ENCODE measurements at regions not wholly inside any gene's neighbourhood (a gene's known extent, or its start where the extent isn't known, plus 50 kb on each side); places are given as distances from the start of the nearest gene placed in this dataset.

DNA sequence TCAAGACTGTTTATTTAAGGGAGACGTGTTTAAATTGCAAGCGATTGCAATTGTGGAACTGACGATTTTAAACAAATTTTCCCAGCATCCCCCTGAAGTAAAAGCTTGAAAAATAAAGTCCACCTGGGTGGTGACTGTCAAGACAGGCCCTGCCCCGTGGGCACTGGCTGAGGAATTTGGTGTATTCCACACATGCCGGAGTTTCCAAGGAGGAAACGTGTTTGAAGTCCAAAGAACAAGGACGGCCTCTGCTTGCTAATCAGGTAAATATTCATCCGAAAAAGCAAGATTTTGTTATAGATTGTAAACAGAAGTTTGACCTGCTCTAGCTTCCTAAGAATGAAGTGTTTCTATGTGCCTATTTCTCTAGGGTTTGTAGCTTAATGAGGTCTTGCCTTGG, 505.1 kb downstream of the QKI start:
- peaks cover 3% of the 10 kb centered on the region for H3K36me3 Mint-ChIP-seq (ENCODE audit: unreplicated experiment)
- no peak for DNase-seq
- H3K4me1 Mint-ChIP-seq (ENCODE audit: low read depth, unreplicated experiment), result no peaks in the 10 kb centered on the region
- TF ChIP-seq, protein P1, sequence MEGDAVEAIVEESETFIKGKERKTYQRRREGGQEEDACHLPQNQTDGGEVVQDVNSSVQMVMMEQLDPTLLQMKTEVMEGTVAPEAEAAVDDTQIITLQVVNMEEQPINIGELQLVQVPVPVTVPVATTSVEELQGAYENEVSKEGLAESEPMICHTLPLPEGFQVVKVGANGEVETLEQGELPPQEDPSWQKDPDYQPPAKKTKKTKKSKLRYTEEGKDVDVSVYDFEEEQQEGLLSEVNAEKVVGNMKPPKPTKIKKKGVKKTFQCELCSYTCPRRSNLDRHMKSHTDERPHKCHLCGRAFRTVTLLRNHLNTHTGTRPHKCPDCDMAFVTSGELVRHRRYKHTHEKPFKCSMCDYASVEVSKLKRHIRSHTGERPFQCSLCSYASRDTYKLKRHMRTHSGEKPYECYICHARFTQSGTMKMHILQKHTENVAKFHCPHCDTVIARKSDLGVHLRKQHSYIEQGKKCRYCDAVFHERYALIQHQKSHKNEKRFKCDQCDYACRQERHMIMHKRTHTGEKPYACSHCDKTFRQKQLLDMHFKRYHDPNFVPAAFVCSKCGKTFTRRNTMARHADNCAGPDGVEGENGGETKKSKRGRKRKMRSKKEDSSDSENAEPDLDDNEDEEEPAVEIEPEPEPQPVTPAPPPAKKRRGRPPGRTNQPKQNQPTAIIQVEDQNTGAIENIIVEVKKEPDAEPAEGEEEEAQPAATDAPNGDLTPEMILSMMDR (IDR thresholded peaks at IDR 0.05; ENCODE audit: partially characterized antibody, unreplicated experiment), result no peak
- no peaks in the 10 kb centered on the region for H3K9me3 Mint-ChIP-seq (ENCODE audit: unreplicated experiment)
- H3K4me3 Mint-ChIP-seq (ENCODE audit: unreplicated experiment), result no peak overlapping the region
- H3K27me3 Mint-ChIP-seq (ENCODE audit: unreplicated experiment), result peaks cover 1% of the 10 kb centered on the region
- no peak overlapping the region for H3K27ac Mint-ChIP-seq (ENCODE audit: unreplicated experiment)

DNA sequence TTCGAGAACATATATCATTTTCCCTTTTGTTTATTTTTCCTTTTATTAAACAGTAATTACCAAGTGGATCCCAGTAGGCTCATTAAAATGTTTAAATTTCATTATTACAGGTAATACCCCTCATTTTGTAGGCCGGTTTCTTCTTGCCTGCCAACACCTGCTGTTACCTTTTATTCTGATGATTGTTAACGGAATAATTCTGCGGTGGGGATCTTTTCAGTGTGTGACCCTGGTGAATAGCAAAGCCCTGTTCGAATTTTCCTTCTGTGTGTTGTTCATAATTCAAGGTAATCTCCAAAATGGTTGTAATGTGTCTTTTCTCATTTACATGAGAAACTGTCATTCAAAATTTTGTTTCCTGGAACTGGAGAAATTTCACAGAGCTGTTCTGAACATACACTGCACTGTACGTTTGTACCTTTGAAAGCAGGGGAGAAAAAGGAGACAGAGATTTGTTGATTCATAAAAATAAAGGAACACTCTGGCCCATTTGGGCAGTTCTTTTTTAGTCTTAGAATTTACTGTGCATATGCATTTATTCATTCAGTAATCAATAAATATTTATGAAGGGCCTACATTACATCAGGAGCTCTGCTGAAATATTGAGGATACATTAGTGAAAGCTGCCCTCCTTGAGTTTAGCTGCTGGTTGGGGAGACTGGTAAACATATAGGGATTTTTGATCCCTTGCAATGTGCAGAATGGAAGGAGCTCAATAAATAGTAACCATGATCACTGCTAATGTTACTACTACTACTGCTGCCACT, 502.0 kb downstream of the QKI start:
- DNase-seq, result no peak
- no peaks in the 10 kb centered on the region for H3K27me3 Mint-ChIP-seq (ENCODE audit: unreplicated experiment)
- no peaks in the 10 kb centered on the region for H3K36me3 Mint-ChIP-seq (ENCODE audit: unreplicated experiment)
- TF ChIP-seq, protein P1 (IDR thresholded peaks at IDR 0.05; ENCODE audit: partially characterized antibody, unreplicated experiment), result no peak
- H3K9me3 Mint-ChIP-seq (ENCODE audit: unreplicated experiment), result no peaks in the 10 kb centered on the region
- no peaks in the 10 kb centered on the region for H3K4me1 Mint-ChIP-seq (ENCODE audit: low read depth, unreplicated experiment)
- H3K27ac Mint-ChIP-seq (ENCODE audit: unreplicated experiment), result no peak overlapping the region
- H3K4me3 Mint-ChIP-seq (ENCODE audit: unreplicated experiment), result no peak overlapping the region

DNA sequence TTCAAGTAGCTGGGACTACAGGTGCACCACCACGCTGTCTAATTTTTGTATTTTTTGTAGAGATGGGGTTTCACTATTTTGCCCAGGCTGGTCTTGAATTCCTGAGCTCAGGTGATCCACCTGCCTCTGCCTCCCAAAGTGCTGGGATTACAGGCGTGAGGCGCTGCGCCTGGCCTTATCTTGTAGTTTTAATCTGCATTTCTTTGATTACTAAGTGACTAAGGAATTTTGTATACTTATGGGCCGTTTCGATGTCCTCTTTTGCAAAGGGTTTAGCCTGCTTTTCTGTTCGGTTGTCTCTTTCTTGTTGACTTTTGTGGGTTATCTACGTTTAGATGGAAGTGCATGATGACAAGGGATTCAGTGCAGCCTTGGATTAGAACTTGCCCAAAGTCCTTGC, 500.6 kb downstream of the QKI start:
- no peaks in the 10 kb centered on the region for H3K36me3 Mint-ChIP-seq (ENCODE audit: unreplicated experiment)
- H3K9me3 Mint-ChIP-seq (ENCODE audit: unreplicated experiment), result no peaks in the 10 kb centered on the region
- TF ChIP-seq, protein P1 (IDR thresholded peaks at IDR 0.05; ENCODE audit: partially characterized antibody, unreplicated experiment), result no peak
- no peaks in the 10 kb centered on the region for H3K27me3 Mint-ChIP-seq (ENCODE audit: unreplicated experiment)
- DNase-seq, result no peak
- no peak overlapping the region for H3K27ac Mint-ChIP-seq (ENCODE audit: unreplicated experiment)
- H3K4me1 Mint-ChIP-seq (ENCODE audit: low read depth, unreplicated experiment), result no peaks in the 10 kb centered on the region
- no peak overlapping the region for H3K4me3 Mint-ChIP-seq (ENCODE audit: unreplicated experiment)

DNA sequence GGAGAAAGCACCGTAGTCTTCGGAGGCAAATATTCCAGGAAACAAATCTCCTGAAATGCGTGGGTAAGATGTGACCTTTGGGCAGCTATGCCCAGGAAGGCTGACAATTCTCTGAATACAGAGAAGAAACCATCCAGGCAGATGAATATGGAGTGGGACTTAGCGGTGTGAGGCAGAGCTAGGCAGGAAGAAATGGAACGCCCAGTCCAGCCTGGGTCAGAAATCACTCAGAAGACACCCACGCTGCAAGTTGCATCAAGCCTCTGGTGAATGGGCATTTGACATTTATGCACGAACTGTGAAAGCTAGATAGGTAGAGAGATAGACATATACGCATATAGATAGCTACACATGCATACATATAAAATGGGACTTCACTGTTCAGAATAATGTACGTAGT, 498.5 kb downstream of the QKI start:
- DNase-seq, result no peak
- H3K4me3 Mint-ChIP-seq (ENCODE audit: unreplicated experiment), result no peak overlapping the region
- no peaks in the 10 kb centered on the region for H3K27me3 Mint-ChIP-seq (ENCODE audit: unreplicated experiment)
- H3K4me1 Mint-ChIP-seq (ENCODE audit: low read depth, unreplicated experiment), result no peaks in the 10 kb centered on the region
- no peak overlapping the region for H3K27ac Mint-ChIP-seq (ENCODE audit: unreplicated experiment)
- TF ChIP-seq, protein P1 (IDR thresholded peaks at IDR 0.05; ENCODE audit: partially characterized antibody, unreplicated experiment), result no peak
- H3K36me3 Mint-ChIP-seq (ENCODE audit: unreplicated experiment), result no peaks in the 10 kb centered on the region
- peaks cover 1% of the 10 kb centered on the region for H3K9me3 Mint-ChIP-seq (ENCODE audit: unreplicated experiment)

DNA sequence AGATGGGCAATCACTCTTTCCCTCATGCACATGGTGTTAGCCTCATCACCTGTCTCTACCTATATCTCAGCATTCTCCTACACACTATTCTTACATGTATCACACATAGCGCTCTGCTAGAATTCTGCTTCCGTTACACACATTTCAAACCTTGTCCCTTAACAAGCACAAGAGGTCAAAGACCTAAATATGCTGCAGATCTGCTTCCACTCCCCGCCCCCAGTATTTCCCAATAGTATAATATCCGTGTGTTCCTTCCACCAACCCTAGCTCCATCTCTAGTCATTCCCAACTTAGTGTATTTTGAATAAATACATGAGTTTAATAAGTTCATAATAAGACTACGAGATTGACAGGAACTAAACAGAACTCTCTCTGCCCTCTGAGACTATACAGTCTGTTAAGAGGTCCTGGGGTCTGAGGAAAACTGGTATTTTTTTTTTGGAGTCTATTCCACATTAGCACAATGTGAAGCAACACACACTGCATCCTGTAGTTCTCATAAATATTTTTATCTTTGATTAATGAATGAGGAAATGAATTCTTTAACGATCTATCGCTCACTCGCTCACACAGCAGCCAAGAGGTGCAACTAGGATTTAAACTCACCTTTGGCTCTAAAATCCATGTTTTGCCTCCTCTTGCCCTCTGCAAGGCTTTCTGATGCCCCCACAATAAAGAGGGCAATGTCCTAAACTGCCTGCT, 491.6 kb downstream of the QKI start:
- no peak for DNase-seq
- Mint-ChIP-seq H3K36me3 (ENCODE audit: unreplicated experiment) (no peaks in the 10 kb centered on the region), H3K4me3 (ENCODE audit: unreplicated experiment) (no peak overlapping the region), H3K27ac (ENCODE audit: unreplicated experiment) (no peak overlapping the region), H3K27me3 (ENCODE audit: unreplicated experiment) (no peaks in the 10 kb centered on the region), H3K9me3 (ENCODE audit: unreplicated experiment) (peaks cover 1% of the 10 kb centered on the region), H3K4me1 (ENCODE audit: low read depth, unreplicated experiment) (no peaks in the 10 kb centered on the region)
- TF ChIP-seq, protein P1 (IDR thresholded peaks at IDR 0.05; ENCODE audit: partially characterized antibody, unreplicated experiment), result no peak
